ENCODE measurements at regions not wholly inside any gene's neighbourhood (a gene's known extent, or its start where the extent isn't known, plus 50 kb on each side); places are given as distances from the start of the nearest gene placed in this dataset.
A peak's percentile ranks its signal among the peaks of the same experiment; 100 is the strongest.

DNA sequence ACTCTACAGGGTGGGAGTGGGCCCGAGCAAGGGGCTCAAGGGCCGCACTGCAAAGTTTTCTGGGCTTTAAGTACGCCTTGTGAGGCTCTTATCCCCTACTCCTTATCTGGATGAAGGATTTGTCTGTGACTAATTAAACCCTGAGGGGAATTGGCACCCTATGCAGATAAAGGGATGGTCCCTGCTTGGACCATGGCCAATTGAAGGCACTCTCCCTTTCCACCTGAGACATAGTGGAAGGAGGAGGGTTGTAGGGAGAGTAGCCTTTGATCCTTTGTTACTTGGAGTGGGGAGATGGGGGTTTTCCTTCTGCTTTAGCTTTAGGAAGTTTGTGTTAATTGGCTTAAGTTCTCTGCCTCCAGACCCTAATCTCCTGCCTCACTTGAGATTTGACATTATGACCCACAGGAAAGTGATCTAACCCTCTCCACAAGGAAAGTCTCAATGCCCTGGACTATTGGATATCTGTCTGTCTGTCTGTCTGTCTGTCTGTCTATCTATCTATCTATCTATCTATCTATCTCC, 1158.8 kb upstream of the SORCS1 start:
- H3K9ac ChIP-seq (replicated peaks in 1 of 4; ENCODE audit: extremely low read depth in 1 of 4, low read depth in 3 of 4, low read length in 3 of 4): no peak overlapping the region
- H4K91ac ChIP-seq (replicated peaks; ENCODE audit: insufficient read length, low read length): no peak overlapping the region
- no peak for TF ChIP-seq HDAC6 (IDR thresholded peaks at IDR 0.05; ENCODE audit: low read depth, low read length)
- no peak for TF ChIP-seq MAFK (IDR thresholded peaks at IDR 0.05; ENCODE audit: low read depth, low read length)
- no peak for TF ChIP-seq SIN3A (conservative IDR thresholded peaks at IDR 0.05 in 1 of 2, IDR thresholded peaks at IDR 0.05 in 1 of 2; ENCODE audit: low read depth in 1 of 2, low read length in 2 of 2)
- no peak for TF ChIP-seq POLR2AphosphoS5 (IDR thresholded peaks at IDR 0.05; ENCODE audit: low read depth, low read length)
- TF ChIP-seq ASH2L (IDR thresholded peaks at IDR 0.05; ENCODE audit: low read length): no peak
- TF ChIP-seq SP4 (IDR thresholded peaks at IDR 0.05; ENCODE audit: low read length): no peak
- no peak for TF ChIP-seq BRCA1 (IDR thresholded peaks at IDR 0.05; ENCODE audit: low read depth, low read length)
- TF ChIP-seq KDM1A (IDR thresholded peaks at IDR 0.05; ENCODE audit: borderline replicate concordance, low read length): no peak
- no peak for TF ChIP-seq HDAC2 (IDR thresholded peaks at IDR 0.05; ENCODE audit: borderline replicate concordance in 1 of 2, low read depth in 2 of 2, low read length in 2 of 2)
- TF ChIP-seq KDM5A (IDR thresholded peaks at IDR 0.05; ENCODE audit: low read length): no peak
- TF ChIP-seq RXRA (IDR thresholded peaks at IDR 0.05; ENCODE audit: insufficient read depth, low read depth, low read length): no peak
- no peak for TF ChIP-seq PHF8 (conservative IDR thresholded peaks at IDR 0.05; ENCODE audit: low read depth, low read length)
- no peak overlapping the region for H4K5ac ChIP-seq (ENCODE audit: insufficient read length, low read depth, low read length)
- H2AFZ ChIP-seq (ENCODE audit: low read length): 0 out of 2 replicates have a peak overlapping the region, but pooled peaks have one; percentile 66
- H3K18ac ChIP-seq (ENCODE audit: extremely low read depth, low read length): no peak overlapping the region
- no peak overlapping the region for H3K23ac ChIP-seq (ENCODE audit: insufficient read length)
- no peak overlapping the region for H2BK15ac ChIP-seq (ENCODE audit: low read length)
- H2BK5ac ChIP-seq (ENCODE audit: low read depth, low read length): no peak overlapping the region
- H3K4ac ChIP-seq (replicated peaks; ENCODE audit: insufficient read length, low read depth, low read length): no peak overlapping the region
- no peaks in the 10 kb centered on the region for H3K79me2 ChIP-seq (ENCODE audit: control insufficient read depth in 1 of 2, insufficient read depth in 2 of 2, low read length in 2 of 2)
- H3K36me3 ChIP-seq (ENCODE audit: control insufficient read depth in 2 of 4, insufficient read depth in 4 of 4, low read length in 3 of 4): no peaks in the 10 kb centered on the region
- POLR2A ChIA-PET (ENCODE audit: partially characterized antibody): no interaction called here
- no peaks in the 10 kb centered on the region for H3K23me2 ChIP-seq (ENCODE audit: low read depth, low read length)
- H3K27me3 ChIP-seq (replicated peaks in 1 of 4; ENCODE audit: control insufficient read depth in 3 of 4, extremely low read depth in 1 of 4, insufficient read depth in 3 of 4, low read length in 3 of 4): no peaks in the 10 kb centered on the region
- H3K79me1 ChIP-seq (ENCODE audit: low read depth, low read length): no peaks in the 10 kb centered on the region
- 91% methylated on average over 3 of the region's 3 CpGs; no CpG with 5 or more reads in 1 of the 2 experiments for WGBS, 2 experiments (ENCODE audit: extremely low coverage in 1 of 2, insufficient coverage in 1 of 2, insufficient read length in 1 of 2, insufficient replicate concordance in 2 of 2, low coverage in 1 of 2, low lambda C conversion rate in 2 of 2, missing lambda C conversion rate in 1 of 2)
- no peak overlapping the region for H3K14ac ChIP-seq (ENCODE audit: insufficient read length)
- H2BK12ac ChIP-seq (ENCODE audit: low read depth, low read length): no peak overlapping the region
- DNase-seq (ENCODE audit: low read depth in 1 of 2, low spot score in 2 of 2): no peak
- no peak overlapping the region for H3K56ac ChIP-seq (replicated peaks; ENCODE audit: insufficient read length, low read depth, low read length)
- peaks cover 0 to 5% (median 0%) of the 10 kb centered on the region in 4 experiments; a peak in 2 of 7 replicates for H3K4me1 ChIP-seq (replicated peaks in 1 of 4; ENCODE audit: control insufficient read depth in 3 of 4, insufficient read depth in 4 of 4, low read length in 3 of 4)
- H3K9me3 ChIP-seq (ENCODE audit: insufficient read depth in 2 of 2, low read depth in 1 of 2, low read length in 1 of 2): no peaks in the 10 kb centered on the region
- no peak overlapping the region for H2BK20ac ChIP-seq (ENCODE audit: low read length)
- H2BK120ac ChIP-seq (replicated peaks; ENCODE audit: low read depth, low read length): no peak overlapping the region
- no peaks in the 10 kb centered on the region for H4K20me1 ChIP-seq (replicated peaks in 1 of 2; ENCODE audit: control insufficient read depth in 1 of 2, insufficient read depth in 2 of 2, low read length in 2 of 2)
- no peak for FAIRE-seq
- H2AK5ac ChIP-seq (ENCODE audit: low read depth, low read length): no peak overlapping the region
- H3K4me3 ChIP-seq (ENCODE audit: extremely low read depth in 1 of 4, insufficient read depth in 2 of 4, low read depth in 3 of 4, low read length in 4 of 4): no peak overlapping the region
- H3K4me2 ChIP-seq (ENCODE audit: insufficient read depth in 1 of 2, low read depth in 2 of 2, low read length in 2 of 2): no peak overlapping the region
- H4K8ac ChIP-seq (ENCODE audit: extremely low read depth, insufficient read depth, low read length): no peak overlapping the region
- no peak overlapping the region for H3K27ac ChIP-seq (ENCODE audit: low read depth, low read length)
- CTCF ChIA-PET (ENCODE audit: partially characterized antibody): no interaction called here
